ENCODE measurements at regions not wholly inside any gene's neighbourhood (a gene's known extent, or its start where the extent isn't known, plus 50 kb on each side); places are given as distances from the start of the nearest gene placed in this dataset.
A peak's percentile ranks its signal among the peaks of the same experiment; 100 is the strongest.

GRCh38 chr2:18790509-18791171, 201.3 kb upstream of the NT5C1B start:
- Histone ChIP-seq H3K4me2 (ENCODE audit: low read length) (no peak overlapping the region), H3K27ac (ENCODE audit: low read length) (no peak overlapping the region), H3K36me3 (ENCODE audit: low read depth, low read length) (no peaks in the 10 kb centered on the region), H3K9ac (ENCODE audit: low read length) (no peak overlapping the region), H3K4me3 (ENCODE audit: low read length) (no peak overlapping the region), H2AFZ (ENCODE audit: low read length) (no peak overlapping the region), H3K9me3 (ENCODE audit: low read length) (no peaks in the 10 kb centered on the region), H3K79me2 (ENCODE audit: low read length) (no peaks in the 10 kb centered on the region), H3K4me1 (ENCODE audit: insufficient read depth, low read length) (no peaks in the 10 kb centered on the region), H4K20me1 (ENCODE audit: low read length) (no peaks in the 10 kb centered on the region), H3K9me2 (replicated peaks; ENCODE audit: low read length) (no peaks in the 10 kb centered on the region), H3F3A (ENCODE audit: low read length, unreplicated experiment) (no peaks in the 10 kb centered on the region), H3K27me3 (ENCODE audit: low read length) (no peaks in the 10 kb centered on the region)
- intact Hi-C loops (cut with micrococcal nuclease) = no loop called here
- CTCF ChIA-PET = interaction anchor here (0.7 kb wide), 1 partner anchor 306 kb away, joined by 3 read pairs; no protein-coding TSS in a partner anchor
- TF ChIP-seq EZH2phosphoT487 (IDR thresholded peaks at IDR 0.05; ENCODE audit: borderline replicate concordance, low read length) (no peak), CTCF (conservative IDR thresholded peaks at IDR 0.05; ENCODE audit: low read depth, low read length) (no peak), EZH2 (IDR thresholded peaks at IDR 0.05; ENCODE audit: low read length, unreplicated experiment) (no peak)
- POLR2A ChIA-PET (ENCODE audit: unreplicated experiment) = no interaction called here
- ATAC-seq = no peak
- BruUV-seq (replicated peaks) = no TSS peak
- no peak for DNase-seq

- POLR2A ChIA-PET (ENCODE audit: unreplicated experiment) = no interaction called here
- H4K20me1 ChIP-seq (ENCODE audit: low read length) = no peaks in the 10 kb centered on the region
- no peaks in the 10 kb centered on the region for H3K79me2 ChIP-seq (ENCODE audit: low read length)
- no peak overlapping the region for H3K4me2 ChIP-seq (ENCODE audit: low read length)
- intact Hi-C loops (cut with micrococcal nuclease) = no loop called here
- CTCF ChIA-PET = no interaction called here
- no peaks in the 10 kb centered on the region for H3K36me3 ChIP-seq (ENCODE audit: low read depth, low read length)
- H3K9me2 ChIP-seq (replicated peaks; ENCODE audit: low read length) = no peaks in the 10 kb centered on the region
- H2AFZ ChIP-seq (ENCODE audit: low read length) = no peak overlapping the region
- H3F3A ChIP-seq (ENCODE audit: low read length, unreplicated experiment) = no peaks in the 10 kb centered on the region
- H3K9ac ChIP-seq (ENCODE audit: low read length) = no peak overlapping the region
- no peaks in the 10 kb centered on the region for H3K4me1 ChIP-seq (ENCODE audit: insufficient read depth, low read length)
- no peak for TF ChIP-seq EZH2 (IDR thresholded peaks at IDR 0.05; ENCODE audit: low read length, unreplicated experiment)
- TF ChIP-seq EZH2phosphoT487 (IDR thresholded peaks at IDR 0.05; ENCODE audit: borderline replicate concordance, low read length) = no peak
- no peak for TF ChIP-seq CTCF (conservative IDR thresholded peaks at IDR 0.05; ENCODE audit: low read depth, low read length)
- no peaks in the 10 kb centered on the region for H3K9me3 ChIP-seq (ENCODE audit: low read length)
- H3K4me3 ChIP-seq (ENCODE audit: low read length) = no peak overlapping the region
- ATAC-seq (no peak), DNase-seq (no peak)
- no peaks in the 10 kb centered on the region for H3K27me3 ChIP-seq (ENCODE audit: low read length)
- BruUV-seq (replicated peaks) = no TSS peak
- no peak overlapping the region for H3K27ac ChIP-seq (ENCODE audit: low read length)
These were observed 199.2 kb upstream of the NT5C1B start for GRCh38 chr2:18788592-18788991.

GRCh38 chr2:18787726-18788125, 198.4 kb upstream of the NT5C1B start:
- Histone ChIP-seq H3F3A (ENCODE audit: low read length, unreplicated experiment) (no peaks in the 10 kb centered on the region), H3K79me2 (ENCODE audit: low read length) (no peaks in the 10 kb centered on the region), H3K4me1 (ENCODE audit: insufficient read depth, low read length) (no peaks in the 10 kb centered on the region), H3K9me3 (ENCODE audit: low read length) (no peaks in the 10 kb centered on the region), H2AFZ (ENCODE audit: low read length) (no peak overlapping the region), H3K9me2 (replicated peaks; ENCODE audit: low read length) (no peaks in the 10 kb centered on the region), H3K4me3 (ENCODE audit: low read length) (no peak overlapping the region), H3K27me3 (ENCODE audit: low read length) (no peaks in the 10 kb centered on the region), H3K9ac (ENCODE audit: low read length) (no peak overlapping the region), H3K36me3 (ENCODE audit: low read depth, low read length) (no peaks in the 10 kb centered on the region), H4K20me1 (ENCODE audit: low read length) (no peaks in the 10 kb centered on the region), H3K27ac (ENCODE audit: low read length) (no peak overlapping the region), H3K4me2 (ENCODE audit: low read length) (no peak overlapping the region)
- ATAC-seq = peak; percentile 40; the same call in 1 of the 2 replicates
- peak; percentile 24 for DNase-seq
- TF ChIP-seq EZH2phosphoT487 (IDR thresholded peaks at IDR 0.05; ENCODE audit: borderline replicate concordance, low read length) = no peak
- TF ChIP-seq EZH2 (IDR thresholded peaks at IDR 0.05; ENCODE audit: low read length, unreplicated experiment) = no peak
- peak; percentile 17; the same call in 1 of the 2 replicates for TF ChIP-seq CTCF (conservative IDR thresholded peaks at IDR 0.05; ENCODE audit: low read depth, low read length)
- no TSS peak for BruUV-seq (replicated peaks)
- POLR2A ChIA-PET (ENCODE audit: unreplicated experiment) = no interaction called here
- intact Hi-C loops (cut with micrococcal nuclease) = no loop called here
- CTCF ChIA-PET = no interaction called here
